Glomerular visceral epithelial cell (primary cell): ENCODE measurements at regions not wholly inside any gene's neighbourhood (a gene's known extent, or its start where the extent isn't known, plus 50 kb on each side); places are given as distances from the start of the nearest gene placed in this dataset.
"Not testable (repeated sequence)": the region's sequence is repeated elsewhere in the genome, so short reads cannot be mapped to it uniquely, and the experiment has no call there.

ENCODE experiments used
- DNase-seq: peaks from one replicate; pipeline ENCODE4 v3.0.0-alpha.2; 2016; ENCODE audit errors: extremely low spot score

GRCh38 chr1:174105086-174105485 lies 54.2 kb upstream of the RABGAP1L start:
- no peak for DNase-seq

- DNase-seq: no peak
These were observed 55.6 kb upstream of the RABGAP1L start for GRCh38 chr1:174103766-174104165.

DNA sequence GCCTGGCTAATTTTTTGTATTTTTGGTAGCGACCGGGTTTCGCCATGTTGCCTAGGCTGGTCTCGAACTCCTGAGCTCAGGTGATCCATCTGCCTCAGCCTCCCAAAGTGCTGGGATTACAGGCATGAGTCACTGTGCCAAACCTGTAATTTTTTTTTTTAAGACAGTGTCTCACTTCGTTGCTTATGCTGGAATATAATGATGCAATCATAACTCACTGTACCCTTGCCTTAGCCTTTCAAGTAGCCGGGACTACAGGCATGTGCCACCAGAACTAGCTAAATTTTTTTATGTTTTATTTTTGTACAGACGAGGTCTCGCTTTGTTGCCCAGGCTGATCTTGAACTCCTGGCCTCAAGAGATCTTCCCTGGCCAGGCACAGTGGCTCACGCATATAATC lies 57.3 kb upstream of the RABGAP1L start:
- DNase-seq: not testable (repeated sequence)

DNA sequence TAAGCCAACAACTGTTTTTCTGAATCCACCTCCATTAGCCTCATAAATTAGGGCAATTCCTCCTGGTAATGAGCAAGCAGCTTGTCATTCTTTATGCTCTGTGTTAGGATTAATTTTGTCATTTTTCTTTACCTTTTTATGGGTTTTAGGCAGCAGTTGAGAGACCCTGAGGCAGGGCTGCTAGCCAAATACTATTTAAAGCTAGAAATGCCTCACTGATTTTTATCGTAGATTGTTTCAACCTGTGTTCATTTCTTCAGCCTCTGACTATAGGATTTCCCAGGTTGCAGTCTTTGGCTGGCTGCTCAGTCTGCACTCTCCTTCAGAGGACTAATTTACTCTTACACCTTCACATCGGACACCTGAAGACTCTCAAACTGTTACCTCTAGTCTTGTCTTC lies 61.9 kb upstream of the RABGAP1L start:
- no peak for DNase-seq

DNA sequence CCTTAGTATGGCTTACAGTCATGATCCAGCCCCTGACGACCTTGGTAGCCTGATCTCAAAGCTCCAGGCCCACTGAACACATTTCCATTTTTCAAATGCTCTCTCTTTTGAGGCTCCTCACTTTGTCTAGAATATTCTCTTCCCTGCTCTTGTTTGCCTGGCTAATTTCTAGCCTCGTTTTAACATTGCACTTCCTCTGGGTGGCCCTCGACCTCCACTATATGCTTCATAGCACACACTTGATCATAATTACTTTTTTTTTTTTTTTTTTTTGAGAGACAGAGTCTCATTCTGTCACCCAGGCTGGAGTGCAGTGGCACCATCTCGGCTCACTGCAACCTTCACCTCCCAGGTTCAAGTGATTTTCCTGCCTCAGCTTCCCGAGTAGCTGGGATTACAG lies 65.5 kb upstream of the RABGAP1L start:
- not testable (repeated sequence) for DNase-seq

DNA sequence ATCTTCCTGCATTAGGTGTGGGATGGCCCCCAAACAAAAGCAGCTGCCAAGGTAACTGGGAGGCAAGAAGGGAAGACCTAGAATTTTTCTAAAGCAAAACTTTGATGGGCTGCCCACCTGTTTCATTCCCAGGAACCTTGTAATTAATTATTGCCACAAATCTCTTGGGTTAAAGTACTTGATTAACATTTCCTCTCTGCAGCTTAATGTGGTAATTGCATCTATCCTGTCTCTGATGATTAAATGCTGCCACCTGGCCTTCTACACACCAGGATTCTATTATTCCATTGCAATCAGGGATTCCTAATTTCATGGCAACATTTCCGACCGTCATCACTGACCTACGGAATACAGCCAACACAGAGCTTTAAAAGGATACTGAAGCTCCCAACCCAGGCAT lies 68.3 kb upstream of the RC3H1 start:
- no peak for DNase-seq

GRCh38 chr1:174080819-174081218 lies 58.7 kb upstream of the RC3H1 start:
- DNase-seq: no peak

- no peak for DNase-seq
These were observed 57.6 kb upstream of the RC3H1 start for GRCh38 chr1:174079796-174080195.

DNA sequence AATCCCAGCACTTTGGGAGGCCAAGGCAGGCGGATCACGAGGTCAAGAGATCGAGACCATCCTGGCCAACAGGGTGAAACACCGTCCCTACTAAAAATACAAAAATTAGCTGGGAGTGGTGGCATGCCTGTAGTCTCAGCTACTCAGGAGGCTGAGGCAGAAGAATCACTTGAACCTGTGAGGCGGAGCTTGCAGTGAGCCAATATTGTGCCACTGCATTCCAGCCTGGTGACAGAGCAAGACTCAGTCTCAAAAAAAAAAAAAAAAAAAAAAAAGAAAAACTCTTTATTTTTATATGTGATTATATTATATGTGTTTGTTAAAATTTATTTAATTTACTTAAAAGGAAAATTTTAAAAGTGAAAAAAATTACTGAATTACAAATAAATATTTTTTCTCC lies 56.8 kb upstream of the RC3H1 start:
- DNase-seq: not testable (repeated sequence)

DNA sequence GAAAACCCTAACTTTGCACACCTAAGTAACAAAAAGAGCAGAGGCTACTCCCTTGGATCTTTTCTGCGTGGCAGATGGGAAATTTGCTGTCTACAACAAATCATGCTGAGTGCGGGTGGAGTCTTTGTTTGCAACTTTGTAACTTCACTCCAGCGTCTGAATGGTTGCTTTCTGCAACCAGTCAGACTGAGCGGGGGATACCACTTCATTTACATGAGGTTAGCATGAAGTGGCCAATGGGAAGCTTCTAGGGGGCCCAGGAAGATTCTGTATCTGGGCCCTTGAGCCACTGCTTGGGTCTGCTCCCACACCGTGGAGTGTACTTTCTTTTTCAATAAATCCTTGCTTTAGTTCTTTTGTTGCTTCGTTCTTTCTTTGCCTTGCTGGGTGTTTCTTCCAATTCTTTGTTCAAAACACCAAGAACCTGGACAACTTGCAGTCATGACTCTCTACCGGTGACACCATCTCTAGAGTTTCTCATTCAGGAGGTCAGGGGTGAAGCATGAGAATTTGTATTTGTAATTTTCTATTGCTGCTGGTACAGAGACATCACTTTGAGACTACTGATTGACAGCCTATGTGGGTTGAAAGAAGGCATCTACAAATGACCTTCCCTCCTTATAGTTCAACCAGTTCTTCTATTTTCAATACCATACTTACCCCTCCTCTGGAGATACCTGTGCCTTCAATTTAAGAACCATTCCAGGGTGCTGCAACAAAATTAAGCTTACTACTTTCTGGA lies 55.8 kb upstream of the RC3H1 start:
- no peak for DNase-seq

GRCh38 chr1:174075245-174075692 lies 53.1 kb upstream of the RC3H1 start:
- no peak for DNase-seq

- peak; percentile 27 for DNase-seq
These were observed 52.6 kb upstream of the RC3H1 start for GRCh38 chr1:174074757-174075156.

- DNase-seq: no peak
These were observed 50.4 kb upstream of the RC3H1 start for GRCh38 chr1:174072581-174072980.
